Right atrium auricular region (tissue), 2 donors: ENCODE measurements at regions not wholly inside any gene's neighbourhood (a gene's known extent, or its start where the extent isn't known, plus 50 kb on each side); places are given as distances from the start of the nearest gene placed in this dataset.

Source experiments
- DNase-seq: peaks from one replicate; pipeline ENCODE4 v3.0.0-alpha.2; 2019; ENCODE audit warnings: low spot score
- H3K27ac ChIP-seq, 2 donors: fragments of 200-600 bp; sonication (generic); 1 replicate in 1 of 2; 2 replicates in 1 of 2; pipeline ENCODE4 v1.5.1; 2016 to 2019
- H3K27me3 ChIP-seq, 2 donors: fragments of 200-600 bp; sonication (generic); one replicate each; pipeline versions ENCODE4 v1.5.1 to v1.6.0; 2017 to 2019
- H3K36me3 ChIP-seq: fragments of 200-600 bp; sonication (generic); one replicate; pipeline ENCODE4 v1.5.1; 2016
- H3K4me1 ChIP-seq, 2 donors: fragments of 200-600 bp; sonication (generic); one replicate each; pipeline versions ENCODE4 v1.5.1 to v1.6.0; 2017 to 2019
- H3K4me3 ChIP-seq, 2 donors: fragments of 200-600 bp; sonication (generic); 1 replicate in 1 of 2; 2 replicates in 1 of 2; pipeline ENCODE4 v1.5.1; 2017 to 2019; ENCODE audit warnings: mild to moderate bottlenecking in 1 of 2, moderate library complexity in 1 of 2
- H3K9me3 ChIP-seq, 2 donors: fragments of 200-600 bp; sonication (generic); one replicate each; pipeline ENCODE4 v1.5.1; 2019
- CTCF ChIP-seq, 2 donors: fragments of 200-600 bp; sonication (generic); IDR thresholded peaks; one replicate each; pipeline ENCODE4 v1.5.1; 2019; ENCODE audit warnings: antibody characterized with exemption in 2 of 2

DNA sequence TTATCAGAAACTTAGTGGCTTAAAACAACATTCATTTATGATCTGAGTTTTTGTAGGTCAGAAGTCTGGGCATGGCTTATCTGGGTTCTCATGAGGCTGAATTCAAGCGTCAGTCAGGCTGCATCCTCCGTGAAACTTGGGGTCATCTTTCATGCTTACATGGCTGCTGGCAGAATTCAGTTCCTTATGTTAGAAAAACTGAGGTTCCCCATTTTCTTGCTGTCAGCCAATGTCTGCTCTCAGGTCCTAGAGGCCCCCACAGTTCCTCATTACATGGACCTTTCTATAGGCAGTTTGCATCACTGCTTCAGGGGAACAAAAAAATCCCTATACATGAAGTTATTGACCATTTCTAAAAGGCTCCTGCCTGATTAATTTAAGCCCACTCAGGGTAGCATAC is 83.8 kb upstream of the NMUR2 start:
- TF ChIP-seq CTCF (IDR thresholded peaks at IDR 0.05), result no peak
- no peak for DNase-seq
- Histone ChIP-seq H3K4me1 (no peaks in the 10 kb centered on the region), H3K27ac (no peak overlapping the region), H3K27me3 (no peaks in the 10 kb centered on the region), H3K4me3 (no peak overlapping the region), H3K36me3 (no peaks in the 10 kb centered on the region), H3K9me3 (no peaks in the 10 kb centered on the region)

DNA sequence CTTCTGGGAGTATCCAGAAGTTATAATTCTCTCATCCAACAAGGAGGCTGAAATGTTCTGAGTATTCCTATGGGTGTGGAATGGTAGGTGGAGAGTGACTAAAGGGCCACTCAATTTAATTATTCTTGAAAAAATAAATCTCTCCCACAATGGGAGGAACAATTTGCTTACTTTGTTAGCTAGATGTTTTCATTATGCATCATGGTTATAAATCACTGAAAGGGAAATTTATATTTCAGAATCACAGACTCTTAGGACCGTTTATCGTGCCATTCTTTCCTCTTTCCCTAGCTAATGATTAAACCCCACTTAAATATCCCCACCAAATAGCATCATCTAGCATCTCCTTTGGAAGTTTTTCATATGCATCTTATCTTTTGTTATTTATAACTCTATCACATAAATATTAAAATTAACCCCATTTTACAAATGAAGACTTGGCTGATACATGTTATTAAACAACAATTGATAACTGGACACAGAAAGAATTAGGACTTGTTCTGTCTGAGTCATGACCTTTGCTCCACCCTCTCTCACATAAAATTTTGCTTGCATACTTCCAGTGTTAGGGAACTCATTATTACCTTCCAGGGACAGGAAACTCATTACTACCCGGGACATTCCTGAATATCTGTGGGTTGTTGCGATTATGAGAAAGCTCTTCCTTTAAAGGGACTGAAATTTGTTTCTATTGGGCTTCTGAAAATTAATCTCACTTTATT is 94.9 kb upstream of the NMUR2 start:
- H3K36me3 ChIP-seq, result no peaks in the 10 kb centered on the region
- H3K27me3 ChIP-seq, result no peaks in the 10 kb centered on the region
- no peaks in the 10 kb centered on the region for H3K9me3 ChIP-seq
- no peak for TF ChIP-seq CTCF (IDR thresholded peaks at IDR 0.05)
- no peaks in the 10 kb centered on the region for H3K4me1 ChIP-seq
- no peak overlapping the region for H3K4me3 ChIP-seq
- H3K27ac ChIP-seq, result no peak overlapping the region
- DNase-seq, result no peak

DNA sequence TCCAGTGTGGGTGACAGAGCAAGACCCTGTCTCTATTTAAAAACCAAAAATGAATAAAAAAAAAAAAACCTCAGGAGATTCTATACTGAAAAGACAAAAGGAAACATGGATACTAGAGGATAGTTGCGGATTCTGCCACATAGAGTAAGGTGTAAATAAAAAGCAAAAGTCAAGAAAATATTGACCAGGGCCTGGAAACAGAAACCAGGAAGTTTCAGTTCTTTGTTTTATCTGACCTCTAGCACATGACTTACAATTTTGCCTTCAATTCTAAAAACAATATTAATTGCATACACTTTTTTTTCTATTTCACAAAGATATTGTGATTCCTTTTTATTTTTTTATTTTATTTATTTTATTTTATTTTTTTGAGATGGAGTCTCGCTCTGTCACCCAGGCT is 96.2 kb upstream of the NMUR2 start:
- no peak for DNase-seq
- H3K27me3 ChIP-seq, result no peaks in the 10 kb centered on the region
- H3K4me1 ChIP-seq, result no peaks in the 10 kb centered on the region
- H3K9me3 ChIP-seq, result no peaks in the 10 kb centered on the region
- no peak overlapping the region for H3K4me3 ChIP-seq
- no peak overlapping the region for H3K27ac ChIP-seq
- no peak for TF ChIP-seq CTCF (IDR thresholded peaks at IDR 0.05)
- H3K36me3 ChIP-seq, result no peaks in the 10 kb centered on the region

- H3K36me3 ChIP-seq, result no peaks in the 10 kb centered on the region
- no peak for DNase-seq
- no peaks in the 10 kb centered on the region for H3K27me3 ChIP-seq
- H3K9me3 ChIP-seq, result no peaks in the 10 kb centered on the region
- no peak overlapping the region for H3K4me3 ChIP-seq
- H3K4me1 ChIP-seq, result no peaks in the 10 kb centered on the region
- no peak overlapping the region for H3K27ac ChIP-seq
- no peak for TF ChIP-seq CTCF (IDR thresholded peaks at IDR 0.05)
These were observed 98.1 kb upstream of the NMUR2 start for GRCh38 chr5:152503206-152503605.

- H3K4me3 ChIP-seq, result no peak overlapping the region
- DNase-seq, result no peak
- TF ChIP-seq CTCF (IDR thresholded peaks at IDR 0.05), result peak; percentile 50 to 72
- no peaks in the 10 kb centered on the region for H3K4me1 ChIP-seq
- H3K36me3 ChIP-seq, result no peaks in the 10 kb centered on the region
- H3K9me3 ChIP-seq, result no peaks in the 10 kb centered on the region
- no peaks in the 10 kb centered on the region for H3K27me3 ChIP-seq
- no peak overlapping the region for H3K27ac ChIP-seq
These were observed 100.5 kb upstream of the NMUR2 start for GRCh38 chr5:152505442-152506042.

DNA sequence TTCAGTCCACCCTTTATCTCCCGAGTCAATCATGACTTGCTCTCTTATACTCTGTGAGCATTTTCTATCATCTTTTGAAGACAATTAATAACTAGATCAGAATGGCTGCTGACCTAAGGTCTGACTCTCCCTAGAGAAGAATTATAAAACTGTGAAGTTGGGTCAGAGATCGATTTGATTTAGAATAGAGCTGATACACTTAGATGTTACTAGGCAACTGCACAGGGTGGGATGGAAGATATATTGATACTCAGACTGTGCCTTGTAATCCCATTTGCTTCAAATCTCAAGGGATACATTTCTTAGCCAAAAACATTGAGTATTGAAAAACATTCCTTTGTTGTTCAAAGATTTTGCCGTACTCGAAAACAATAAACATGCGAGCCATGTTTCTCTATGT is 106.0 kb upstream of the NMUR2 start:
- DNase-seq, result no peak
- no peak overlapping the region for H3K27ac ChIP-seq
- H3K4me3 ChIP-seq, result no peak overlapping the region
- H3K4me1 ChIP-seq, result no peaks in the 10 kb centered on the region
- no peak for TF ChIP-seq CTCF (IDR thresholded peaks at IDR 0.05)
- H3K27me3 ChIP-seq, result no peaks in the 10 kb centered on the region
- no peaks in the 10 kb centered on the region for H3K9me3 ChIP-seq
- no peaks in the 10 kb centered on the region for H3K36me3 ChIP-seq
